HCEC 1CT (cell line): ENCODE measurements at regions not wholly inside any gene's neighbourhood (a gene's known extent, or its start where the extent isn't known, plus 50 kb on each side); places are given as distances from the start of the nearest gene placed in this dataset.

Source experiments
- DNase-seq: peaks from one replicate; pipeline ENCODE4 v3.0.0-alpha.2; 2017

DNA sequence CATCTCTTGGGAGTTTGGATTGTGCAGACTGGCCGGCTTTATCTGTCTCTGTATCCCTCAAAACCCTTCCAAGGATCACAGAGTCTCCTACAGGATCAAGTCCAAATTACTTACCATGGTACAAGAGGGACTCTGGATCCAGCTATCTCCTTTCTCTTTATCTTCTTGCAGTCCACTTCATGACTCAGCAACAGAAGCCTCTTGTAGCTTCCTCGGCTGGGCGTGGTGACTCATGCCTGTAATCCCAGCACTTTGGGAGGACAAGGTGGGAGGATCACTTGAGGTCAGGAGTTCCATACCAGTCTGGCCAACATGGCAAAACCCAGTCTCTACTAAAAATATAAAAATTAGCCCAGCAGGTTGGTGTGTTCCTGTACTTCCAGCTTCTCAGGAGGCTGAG, 189.7 kb downstream of the BCAT1 start:
- DNase-seq: peak; percentile 74

DNA sequence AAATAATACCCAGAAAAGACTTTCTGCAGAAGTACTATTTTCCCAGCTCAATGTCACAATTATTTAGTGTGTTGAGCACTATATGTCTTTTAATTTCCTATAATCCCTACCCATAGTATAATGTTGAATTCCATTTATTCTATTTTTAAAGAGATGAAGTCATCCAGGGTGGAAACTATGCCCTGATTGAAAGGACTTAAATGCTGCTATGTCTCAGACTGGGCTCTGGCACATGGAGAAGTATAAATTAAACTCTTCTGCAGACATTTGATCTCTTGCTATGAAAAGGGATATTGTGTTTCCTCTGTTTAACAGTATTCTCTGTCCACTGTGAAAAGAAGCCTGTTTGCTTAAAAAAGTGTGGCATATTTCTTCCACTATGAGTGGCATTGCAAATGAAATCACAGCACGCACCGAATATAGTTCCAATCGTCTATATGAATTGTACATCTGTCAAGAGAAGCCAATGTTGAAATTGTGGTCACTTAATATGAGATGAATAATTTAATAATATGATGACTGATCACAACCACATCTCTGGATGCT, 192.3 kb downstream of the BCAT1 start:
- no peak for DNase-seq

DNA sequence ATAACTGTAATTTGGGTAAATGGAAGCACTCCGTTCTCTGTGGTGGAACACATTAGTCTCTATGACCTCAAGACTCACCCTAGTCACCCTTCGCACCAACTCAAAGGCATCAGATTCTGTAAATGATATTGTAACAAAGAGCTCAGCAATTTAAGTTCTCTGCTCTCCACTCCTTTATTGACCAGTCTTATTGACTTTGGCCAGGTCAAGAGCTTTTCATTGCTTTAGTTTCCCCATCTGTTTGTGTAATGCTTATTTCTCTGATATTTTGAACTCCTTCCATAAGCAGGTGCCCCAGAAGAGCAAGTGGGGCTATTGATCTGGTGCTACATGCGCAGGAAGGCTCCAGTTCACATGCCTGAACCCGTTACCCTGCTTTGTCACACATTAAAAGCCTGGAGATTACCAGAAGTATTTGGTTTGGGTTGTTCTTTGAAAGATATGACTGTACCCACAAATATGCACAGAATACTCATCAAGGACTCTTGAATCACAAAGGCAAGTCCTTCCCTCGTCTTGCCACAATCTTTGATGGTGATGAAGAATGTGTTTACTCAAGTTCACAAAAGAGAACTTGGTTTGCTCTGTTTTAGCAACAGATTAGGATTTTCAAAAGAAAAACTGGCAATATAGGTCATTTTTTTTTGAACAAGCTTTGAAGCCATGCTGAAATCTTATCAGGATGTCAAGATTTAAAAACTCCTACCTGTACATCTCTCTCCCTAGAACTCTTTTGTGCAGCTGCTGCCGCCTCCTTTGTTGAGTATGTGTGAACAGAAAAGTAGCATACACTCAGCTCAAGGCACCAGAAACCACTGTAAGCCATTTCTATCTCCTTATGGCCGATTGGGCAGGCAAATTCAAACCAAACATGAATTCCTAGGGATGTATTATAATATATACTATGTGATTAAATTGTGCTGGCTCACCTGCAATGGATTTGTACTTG, 193.9 kb downstream of the BCAT1 start:
- DNase-seq: peak; percentile 94

DNA sequence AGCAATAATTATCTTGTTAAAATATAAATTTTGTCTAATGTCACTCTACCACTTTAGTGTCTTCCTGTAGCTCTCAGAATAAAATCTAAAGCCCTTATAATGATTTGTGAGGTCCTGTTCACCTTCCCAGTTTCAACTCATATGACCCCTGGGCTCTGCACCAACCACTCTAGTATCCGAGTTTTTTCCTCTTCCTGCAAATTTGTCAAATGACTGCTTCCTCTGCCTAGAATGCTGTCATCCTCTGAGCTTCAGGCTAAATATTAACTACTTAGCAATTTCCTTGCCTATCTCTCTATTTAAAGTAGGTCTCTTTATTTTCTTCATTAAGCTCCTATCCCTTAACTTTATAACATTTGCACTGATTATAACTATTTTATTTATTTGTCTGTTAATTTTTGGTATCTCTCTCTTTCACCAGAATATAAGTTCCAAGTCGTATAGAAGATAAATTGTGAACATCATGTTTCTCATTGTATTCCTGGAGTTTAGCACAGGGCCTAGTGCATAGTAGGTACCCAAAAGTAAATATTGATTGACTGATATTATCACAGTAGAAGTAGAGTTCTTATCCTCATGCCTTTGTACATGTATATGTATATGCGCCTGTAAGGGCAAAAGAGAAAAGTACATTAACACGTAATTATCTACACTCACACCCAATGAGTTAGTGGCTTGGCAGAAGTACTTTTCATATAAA, 196.0 kb downstream of the BCAT1 start:
- DNase-seq: no peak

GRCh38 chr12:24751181-24751580, 197.7 kb downstream of the BCAT1 start:
- peak; percentile 36 for DNase-seq

DNA sequence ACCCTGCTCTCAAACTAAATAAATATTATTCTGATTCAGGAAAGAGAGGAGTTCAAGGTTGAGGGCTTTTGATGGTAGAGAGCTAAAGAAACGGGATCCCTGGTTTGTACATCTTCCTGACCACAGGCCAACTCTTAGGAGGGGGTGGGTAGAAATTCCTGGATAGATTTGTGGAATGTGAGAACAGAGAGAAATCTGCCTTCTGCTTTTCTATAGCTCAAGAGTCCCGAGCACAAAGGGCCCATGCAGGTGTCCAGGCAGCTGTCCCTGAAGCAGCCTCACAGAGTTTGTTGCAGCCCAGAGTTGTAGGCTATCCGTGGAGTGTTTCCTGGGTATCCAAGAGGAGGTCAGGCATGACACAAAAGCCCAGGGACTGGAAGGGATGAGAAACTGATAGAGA, 198.6 kb downstream of the BCAT1 start:
- DNase-seq: no peak

DNA sequence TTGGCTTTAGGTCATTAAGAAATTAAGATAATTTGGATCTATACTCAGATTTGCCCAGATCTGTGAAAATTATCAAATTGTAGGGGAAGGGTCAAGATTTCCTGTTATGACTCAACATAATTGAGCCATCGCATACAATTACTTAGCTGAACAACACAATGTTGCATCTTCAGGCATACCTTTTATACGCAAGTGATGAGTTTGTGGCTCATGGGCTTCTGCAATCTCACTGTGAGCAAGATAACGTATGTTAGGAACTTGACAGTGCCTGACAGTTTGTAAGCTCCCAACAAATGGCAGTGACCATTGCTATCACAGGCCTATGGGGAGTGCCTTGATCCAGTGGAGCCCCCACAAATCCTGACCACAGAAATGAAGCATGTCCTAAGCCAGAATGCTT, 199.7 kb downstream of the BCAT1 start:
- no peak for DNase-seq

DNA sequence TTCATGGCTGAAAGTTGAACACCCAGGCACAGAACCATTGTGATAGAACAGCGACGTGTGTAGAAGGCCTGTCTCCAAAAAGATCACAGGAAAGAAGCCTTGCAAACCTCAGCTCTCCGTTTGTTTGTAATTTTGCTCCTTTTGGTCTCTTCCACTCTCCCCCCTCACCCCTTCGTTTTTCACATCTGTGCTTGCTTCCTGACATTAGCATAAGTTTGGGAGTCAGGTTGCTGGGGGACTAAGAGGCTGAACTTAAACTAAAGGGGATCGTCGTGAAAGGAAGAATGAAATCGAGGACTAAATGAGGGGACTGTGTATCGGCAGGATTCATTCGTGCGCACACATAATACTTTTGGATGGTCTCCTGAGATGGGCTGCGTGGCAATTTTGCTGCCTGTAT, 200.6 kb downstream of the BCAT1 start:
- DNase-seq: no peak

DNA sequence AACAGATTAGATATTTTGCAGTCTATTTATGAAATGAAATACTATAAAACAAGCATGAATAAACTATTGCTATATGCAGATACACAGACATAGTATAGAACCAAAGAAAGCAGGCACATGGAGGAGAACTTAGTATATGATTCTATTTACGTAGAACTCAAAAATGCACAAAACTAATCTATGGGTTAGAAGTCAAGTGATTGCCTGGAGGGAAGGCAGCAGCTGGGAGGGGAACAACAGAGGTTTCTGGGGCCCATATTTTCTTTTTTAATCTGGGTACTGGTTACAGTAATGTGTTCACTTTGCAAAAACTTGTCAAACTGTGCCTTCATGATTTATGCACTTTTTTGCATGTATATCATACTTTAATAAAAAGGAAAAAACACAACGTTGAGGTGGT, 202.0 kb downstream of the BCAT1 start:
- DNase-seq: no peak

DNA sequence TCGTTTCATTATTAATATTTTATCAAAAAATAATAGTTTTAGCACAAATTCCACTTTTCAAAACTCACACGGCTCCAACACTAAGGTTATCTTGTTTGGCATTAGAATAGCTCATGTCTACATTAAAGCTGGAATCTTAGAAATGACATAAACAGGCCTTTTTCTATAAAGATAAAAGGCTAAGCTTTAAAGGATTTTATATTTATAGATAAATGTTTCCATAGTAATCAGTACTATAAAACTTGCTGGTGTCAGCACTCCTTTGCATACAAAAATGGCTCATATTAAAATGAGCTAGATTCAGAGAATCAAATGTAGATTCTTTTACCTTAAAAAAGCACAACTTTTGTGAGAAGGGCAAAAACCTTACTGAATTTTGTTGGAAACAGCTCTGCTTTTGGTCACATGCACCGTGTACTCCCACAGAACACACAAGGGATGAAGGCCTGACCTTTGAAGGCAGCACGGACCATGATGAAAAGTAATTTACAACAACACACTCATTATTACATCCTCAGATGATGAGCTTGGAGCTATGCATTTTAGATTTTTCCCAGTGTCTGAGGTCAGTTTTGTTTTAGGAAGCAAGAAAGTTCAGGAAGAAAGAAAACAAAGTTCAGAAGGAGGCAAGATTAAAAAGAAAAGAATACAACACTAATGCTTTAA, 202.8 kb downstream of the BCAT1 start:
- no peak for DNase-seq

DNA sequence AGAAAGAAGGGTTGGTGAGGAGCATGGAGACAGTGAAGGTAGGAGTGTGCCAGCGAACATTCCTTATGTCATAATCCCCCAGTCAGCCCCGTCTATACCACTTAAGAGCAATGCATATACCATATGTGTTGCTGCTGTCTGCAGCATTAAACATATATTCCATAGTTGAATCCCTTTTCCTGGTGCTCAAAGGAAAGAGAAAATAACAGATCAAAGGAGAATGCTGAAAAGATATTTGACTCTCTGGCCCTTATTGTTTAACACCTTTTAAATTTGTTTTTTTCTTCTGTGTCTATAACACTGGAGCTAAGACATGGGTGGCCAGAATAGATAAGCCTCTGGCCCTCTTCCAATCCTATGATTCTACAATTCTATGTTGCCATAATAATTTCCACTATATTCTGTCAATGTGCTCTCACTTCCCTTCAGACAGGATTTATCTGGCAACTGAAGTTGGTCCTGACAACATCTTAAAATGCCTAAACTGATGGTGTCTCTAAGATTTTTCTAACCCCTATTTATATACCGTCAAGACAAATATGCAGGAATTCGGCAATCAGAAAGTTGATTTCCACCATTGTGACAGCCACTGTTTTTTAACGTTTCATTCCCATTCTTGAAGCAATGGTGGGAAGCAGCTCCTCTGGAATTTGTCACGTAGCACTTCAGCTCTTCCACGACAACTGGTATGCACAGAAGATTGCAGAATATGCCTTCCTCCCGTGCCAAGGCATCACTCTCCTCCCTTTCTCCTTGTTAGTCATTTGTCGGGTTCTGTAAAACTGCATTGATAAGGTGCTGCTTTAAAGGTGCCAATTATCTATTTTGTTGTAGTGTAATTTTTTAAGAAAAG, 204.7 kb downstream of the BCAT1 start:
- DNase-seq: no peak

GRCh38 chr12:24742378-24742777, 206.5 kb downstream of the BCAT1 start:
- no peak for DNase-seq

DNA sequence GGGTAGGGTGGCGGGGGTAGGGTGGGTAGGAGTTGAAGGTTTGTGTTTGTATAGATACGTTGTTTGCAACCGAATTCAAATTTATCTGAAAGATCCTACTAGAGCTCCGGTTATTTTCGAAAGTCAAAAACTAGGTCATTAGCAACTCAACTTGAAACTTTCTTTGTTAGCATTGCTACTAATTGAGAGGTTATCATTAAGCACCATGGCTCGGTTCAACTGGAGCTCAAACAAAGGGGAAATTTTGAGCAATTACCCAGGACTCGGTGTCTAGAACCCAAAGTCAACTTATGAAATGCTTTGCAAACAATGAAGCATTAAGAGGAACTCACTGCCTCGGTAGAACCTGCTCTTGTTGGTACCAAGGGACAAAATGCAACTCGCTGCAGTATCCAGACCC, 207.7 kb downstream of the BCAT1 start:
- no peak for DNase-seq

DNA sequence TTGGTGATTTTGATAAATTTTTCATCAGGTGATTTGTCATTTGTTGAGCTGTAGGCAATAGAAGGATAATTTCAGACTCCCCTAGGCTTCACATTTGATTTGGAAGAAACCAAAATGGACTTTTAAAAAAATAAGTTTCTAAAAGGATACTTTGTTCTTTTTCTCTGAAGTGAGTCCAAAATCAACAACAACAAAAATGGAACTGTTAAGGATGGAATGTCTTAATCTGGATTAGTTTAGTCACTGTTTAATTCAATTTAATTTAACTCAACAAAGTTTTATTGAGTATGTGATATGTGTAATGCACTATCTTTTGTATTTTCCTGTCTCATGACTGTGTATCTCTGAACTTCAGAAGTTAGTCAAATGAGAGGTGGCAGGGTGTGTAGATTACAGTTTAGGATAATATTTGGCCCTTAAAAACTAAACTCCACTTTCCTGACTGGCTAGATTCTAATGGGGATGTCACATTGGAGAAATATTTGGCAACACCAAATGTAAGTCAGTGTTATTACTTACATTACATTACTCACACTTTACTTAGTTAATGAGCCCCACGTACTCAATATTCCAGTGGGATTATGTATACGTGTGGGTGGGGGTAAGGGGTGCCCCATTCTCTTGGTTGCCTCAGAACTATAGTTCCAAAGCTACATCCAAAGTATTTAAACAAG, 209.7 kb downstream of the BCAT1 start:
- DNase-seq: no peak

DNA sequence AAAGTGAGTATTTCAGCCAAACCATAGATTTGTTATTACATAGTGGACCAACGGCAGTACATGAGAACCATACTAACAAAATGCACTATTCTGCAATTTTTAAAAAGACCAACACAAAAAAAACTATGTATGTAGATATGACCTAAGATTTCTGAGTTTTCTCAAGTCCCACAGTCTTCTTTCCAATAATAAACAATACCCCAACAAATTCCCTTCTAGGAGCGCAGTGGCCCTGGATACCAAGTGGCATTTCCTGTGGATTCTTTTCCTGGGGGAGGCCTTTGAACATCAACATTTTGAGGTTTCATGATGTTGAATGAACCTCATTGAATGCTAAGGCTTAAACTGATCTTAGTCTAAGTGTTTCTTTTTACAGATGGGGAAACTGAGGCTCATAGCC, 210.5 kb downstream of the BCAT1 start:
- DNase-seq: no peak

GRCh38 chr12:24731596-24731995, 217.3 kb downstream of the BCAT1 start:
- DNase-seq: no peak

DNA sequence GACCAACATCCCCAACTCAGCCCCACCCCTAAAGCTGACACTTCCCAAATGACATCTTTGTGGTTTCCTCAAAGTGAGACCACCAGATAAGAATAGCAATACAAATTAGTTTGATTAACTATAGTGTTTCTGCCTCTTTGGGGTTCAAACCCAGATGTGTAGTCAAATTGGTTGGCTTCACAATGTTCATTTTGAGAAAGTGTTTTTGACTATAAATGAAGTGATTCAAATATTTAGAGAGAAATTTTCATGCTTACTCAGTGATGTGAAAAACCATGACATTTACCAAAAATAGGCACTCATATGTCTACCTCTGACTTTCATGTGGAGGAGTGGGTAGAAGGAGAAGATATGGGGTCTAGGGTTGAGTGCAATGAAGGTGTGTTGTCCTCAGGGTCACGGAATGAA, 218.4 kb downstream of the BCAT1 start:
- no peak for DNase-seq

DNA sequence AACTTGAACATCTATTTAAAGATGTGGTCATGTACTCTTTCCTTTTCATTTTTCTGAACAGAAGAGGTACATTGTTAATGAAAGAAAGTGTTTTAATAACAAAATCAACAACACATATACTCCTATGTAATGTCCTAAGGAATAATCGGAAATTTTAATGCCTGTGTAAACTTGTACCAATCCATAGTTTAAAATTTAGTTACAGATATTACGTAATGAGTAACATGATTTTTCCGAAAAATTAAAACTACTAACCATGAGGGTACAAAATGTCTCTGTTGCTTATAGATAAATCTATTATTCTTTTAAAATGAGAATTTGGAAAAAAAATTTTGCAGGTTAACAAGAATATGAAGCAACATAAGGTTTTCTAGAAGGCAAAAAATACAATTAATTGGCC, 220.1 kb downstream of the BCAT1 start:
- no peak for DNase-seq

DNA sequence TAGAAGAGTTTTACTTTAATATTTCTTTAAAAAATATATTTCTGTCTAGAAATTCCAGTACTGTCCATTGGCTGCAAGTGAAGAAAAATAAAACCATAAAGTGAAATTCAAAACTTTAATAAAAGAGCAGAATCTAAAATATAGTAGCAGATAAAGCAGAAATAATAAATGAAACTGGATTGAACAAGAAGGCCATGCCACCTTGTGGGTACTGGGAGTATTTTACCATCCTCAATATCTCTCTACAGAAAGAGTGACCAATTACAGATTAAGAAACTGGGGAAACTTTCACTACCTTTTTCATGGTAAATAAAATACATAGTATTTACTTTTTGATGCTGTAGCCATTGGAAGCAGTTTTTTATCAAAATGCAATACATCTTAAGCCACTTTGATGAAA, 220.5 kb downstream of the BCAT1 start:
- peak; percentile 52 for DNase-seq

- DNase-seq: no peak
Measured at GRCh38 chr12:24725616-24726015, 223.3 kb downstream of the BCAT1 start.

GRCh38 chr12:24724814-24725213, 224.1 kb downstream of the BCAT1 start:
- DNase-seq: no peak

DNA sequence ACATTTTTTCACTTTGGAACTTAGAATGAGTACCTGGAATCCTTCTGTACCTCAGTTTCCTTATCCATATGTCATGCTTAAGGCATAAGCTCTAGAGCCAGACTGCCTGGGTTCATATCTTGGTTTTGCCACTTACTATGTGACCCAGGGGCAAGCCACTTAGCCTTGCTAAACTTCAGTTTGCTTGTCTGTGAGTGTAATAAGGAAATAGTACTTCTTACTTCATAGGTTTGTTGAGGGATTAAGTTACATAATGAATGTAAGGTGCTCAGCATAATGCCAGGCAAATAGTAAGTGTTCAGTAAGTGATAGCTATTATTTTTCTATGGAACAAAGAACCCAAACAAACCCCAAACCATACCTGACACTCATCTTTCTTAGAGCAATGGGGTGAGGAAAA, 225.1 kb downstream of the BCAT1 start:
- no peak for DNase-seq
